Fibroblast of lung (primary cell): ENCODE measurements at regions not wholly inside any gene's neighbourhood (a gene's known extent, or its start where the extent isn't known, plus 50 kb on each side); places are given as distances from the start of the nearest gene placed in this dataset.
A peak's percentile ranks its signal among the peaks of the same experiment; 100 is the strongest.

ENCODE experiments used
- DNase-seq, 2 donors: peaks; one replicate each; pipeline versions ENCODE4 v3.0.0 to v3.0.0-alpha.2; 2010; ENCODE audit warnings: low read depth in 2 of 2
- H2AFZ ChIP-seq: 2 replicates; pipeline ENCODE4 v1.5.1; 2012; ENCODE audit warnings: low read length, control low read depth, inconsistent platforms
- H3K27ac ChIP-seq: 2 replicates; pipeline ENCODE4 v1.5.1; 2011; ENCODE audit warnings: low read length, control low read depth; ENCODE audit not compliant: insufficient read depth
- H3K27me3 ChIP-seq: 2 replicates; pipeline ENCODE4 v1.5.1; 2011; ENCODE audit warnings: mild to moderate bottlenecking, low read length; ENCODE audit not compliant: control insufficient read depth, insufficient read depth
- H3K36me3 ChIP-seq: 2 replicates; pipeline ENCODE4 v1.5.1; 2011; ENCODE audit warnings: low read length; ENCODE audit not compliant: control insufficient read depth, insufficient read depth
- H3K4me1 ChIP-seq: 2 replicates; pipeline ENCODE4 v1.5.1; 2011; ENCODE audit warnings: low read length; ENCODE audit not compliant: control insufficient read depth, insufficient read depth; ENCODE audit errors: extremely low read depth
- H3K4me2 ChIP-seq: 2 replicates; pipeline ENCODE4 v1.5.1; 2011; ENCODE audit warnings: low read length, control low read depth; ENCODE audit not compliant: insufficient read depth; ENCODE audit errors: extremely low read depth
- H3K4me3 ChIP-seq, 4 experiments: fragments of 200-600 bp in 1 of 4; sonication (generic) in 1 of 4; replicated peaks in 1 of 4; 2 replicates each; pipeline ENCODE4 v1.5.1; 2011 to 2016; ENCODE audit warnings: low read length in 4 of 4, low read depth in 3 of 4, mild to moderate bottlenecking in 3 of 4, control low read depth in 2 of 4, inconsistent platforms in 1 of 4, mixed read lengths in 1 of 4; ENCODE audit not compliant: insufficient read depth in 1 of 4; ENCODE audit errors: control extremely low read depth in 1 of 4
- H3K79me2 ChIP-seq: 2 replicates; pipeline ENCODE4 v1.5.1; 2012; ENCODE audit warnings: mild to moderate bottlenecking, low read length, inconsistent platforms; ENCODE audit not compliant: control insufficient read depth, insufficient read depth
- H3K9ac ChIP-seq: 2 replicates; pipeline ENCODE4 v1.5.1; 2011; ENCODE audit warnings: mild to moderate bottlenecking, low read length, control low read depth; ENCODE audit not compliant: insufficient read depth
- H3K9me3 ChIP-seq: 2 replicates; pipeline ENCODE4 v1.5.1; 2012; ENCODE audit warnings: low read depth, low read length; ENCODE audit not compliant: control insufficient read depth, insufficient read depth
- H4K20me1 ChIP-seq: 2 replicates; pipeline ENCODE4 v1.5.1; 2011; ENCODE audit warnings: low read length; ENCODE audit not compliant: control insufficient read depth, insufficient read depth; ENCODE audit errors: extremely low read depth
- CTCF ChIP-seq, 2 donors: IDR thresholded peaks in 1 of 2; conservative IDR thresholded peaks in 1 of 2; 1 replicate in 1 of 2; 2 replicates in 1 of 2; pipeline ENCODE4 v1.5.1; 2011 to 2012; ENCODE audit warnings: low read length in 2 of 2, control low read depth in 1 of 2, inconsistent platforms in 1 of 2, low read depth in 1 of 2, mild to moderate bottlenecking in 1 of 2
- EZH2 ChIP-seq: IDR thresholded peaks from 2 replicates; pipeline ENCODE4 v1.5.1; 2012; ENCODE audit warnings: low read length, control low read depth, mild to moderate bottlenecking; ENCODE audit errors: missing control alignments

GRCh38 chr6:154602296-154602695 lies 91.8 kb upstream of the CNKSR3 start:
- Histone ChIP-seq H3K9ac (no peak overlapping the region), H3K4me1 (no peaks in the 10 kb centered on the region), H3K4me3 (no peak overlapping the region), H3K27me3 (no peaks in the 10 kb centered on the region), H3K9me3 (no peaks in the 10 kb centered on the region), H3K27ac (no peak overlapping the region), H3K36me3 (no peaks in the 10 kb centered on the region), H3K4me2 (no peak overlapping the region), H4K20me1 (no peaks in the 10 kb centered on the region), H2AFZ (no peak overlapping the region), H3K79me2 (no peaks in the 10 kb centered on the region)
- TF ChIP-seq CTCF (conservative IDR thresholded peaks at IDR 0.05 in 1 of 2, IDR thresholded peaks at IDR 0.05 in 1 of 2; ENCODE audit: low read depth in 1 of 2, low read length in 2 of 2) = no peak
- no peak for TF ChIP-seq EZH2
- DNase-seq = peak in 1 of 2 donors; percentile 30

GRCh38 chr6:154602708-154603107 lies 92.2 kb upstream of the CNKSR3 start:
- DNase-seq = peak; percentile 35 to 38
- Histone ChIP-seq H3K27me3 (no peaks in the 10 kb centered on the region), H3K9ac (no peak overlapping the region), H3K9me3 (no peaks in the 10 kb centered on the region), H3K27ac (no peak overlapping the region), H4K20me1 (no peaks in the 10 kb centered on the region), H3K4me2 (no peak overlapping the region), H2AFZ (no peak overlapping the region), H3K4me3 (no peak overlapping the region), H3K36me3 (no peaks in the 10 kb centered on the region), H3K79me2 (no peaks in the 10 kb centered on the region), H3K4me1 (no peaks in the 10 kb centered on the region)
- TF ChIP-seq CTCF (conservative IDR thresholded peaks at IDR 0.05 in 1 of 2, IDR thresholded peaks at IDR 0.05 in 1 of 2; ENCODE audit: low read depth in 1 of 2, low read length in 2 of 2) (no peak), EZH2 (no peak)

- TF ChIP-seq CTCF (conservative IDR thresholded peaks at IDR 0.05 in 1 of 2, IDR thresholded peaks at IDR 0.05 in 1 of 2; ENCODE audit: low read depth in 1 of 2, low read length in 2 of 2) = no peak
- no peak for TF ChIP-seq EZH2
- H3K4me2 ChIP-seq = no peak overlapping the region
- H3K27me3 ChIP-seq = no peaks in the 10 kb centered on the region
- H3K4me3 ChIP-seq = no peak overlapping the region
- H3K4me1 ChIP-seq = no peaks in the 10 kb centered on the region
- H3K27ac ChIP-seq = no peak overlapping the region
- no peaks in the 10 kb centered on the region for H3K79me2 ChIP-seq
- H4K20me1 ChIP-seq = no peaks in the 10 kb centered on the region
- H3K9me3 ChIP-seq = no peaks in the 10 kb centered on the region
- no peaks in the 10 kb centered on the region for H3K36me3 ChIP-seq
- H3K9ac ChIP-seq = no peak overlapping the region
- H2AFZ ChIP-seq = no peak overlapping the region
- no peak for DNase-seq
Observed at GRCh38 chr6:154604119-154604518, 93.6 kb upstream of the CNKSR3 start.
